B cell (primary cell): ENCODE measurements at regions not wholly inside any gene's neighbourhood (a gene's known extent, or its start where the extent isn't known, plus 50 kb on each side); places are given as distances from the start of the nearest gene placed in this dataset.

Experiments used
- EZH2 ChIP-seq: IDR thresholded peaks from 2 replicates; pipeline ENCODE4 v1.6.1; 2012; ENCODE audit warnings: borderline replicate concordance, low read depth, mild to moderate bottlenecking, moderate library complexity, low read length; ENCODE audit not compliant: insufficient read depth, poor library complexity, severe bottlenecking
- TF ChIP-seq, protein P1 (sequence below): fragments of 200-600 bp; IDR thresholded peaks from one replicate; pipeline ENCODE4 v1.8.0; 2022; ENCODE audit warnings: antibody characterized with exemption, mild to moderate bottlenecking

DNA sequence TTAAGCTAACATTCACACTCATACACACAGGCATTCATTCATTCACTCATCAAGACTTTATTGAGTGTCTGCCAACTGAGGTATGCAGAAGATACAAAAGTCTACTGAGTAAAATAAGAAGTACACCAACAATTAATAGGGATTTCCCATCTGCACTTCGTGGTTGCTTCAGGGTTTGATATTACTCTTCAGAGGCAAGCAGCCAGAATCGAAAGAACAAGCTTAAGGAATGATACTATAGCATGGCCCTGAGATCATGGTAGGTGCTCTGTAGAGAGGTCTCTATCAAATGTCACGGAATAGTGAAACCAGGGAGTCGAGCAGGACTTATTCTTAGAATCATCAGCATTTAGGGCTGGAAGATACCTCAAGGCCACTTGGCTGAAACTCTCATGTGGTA lies 135.4 kb downstream of the NRN1 start:
- TF ChIP-seq, protein P1, sequence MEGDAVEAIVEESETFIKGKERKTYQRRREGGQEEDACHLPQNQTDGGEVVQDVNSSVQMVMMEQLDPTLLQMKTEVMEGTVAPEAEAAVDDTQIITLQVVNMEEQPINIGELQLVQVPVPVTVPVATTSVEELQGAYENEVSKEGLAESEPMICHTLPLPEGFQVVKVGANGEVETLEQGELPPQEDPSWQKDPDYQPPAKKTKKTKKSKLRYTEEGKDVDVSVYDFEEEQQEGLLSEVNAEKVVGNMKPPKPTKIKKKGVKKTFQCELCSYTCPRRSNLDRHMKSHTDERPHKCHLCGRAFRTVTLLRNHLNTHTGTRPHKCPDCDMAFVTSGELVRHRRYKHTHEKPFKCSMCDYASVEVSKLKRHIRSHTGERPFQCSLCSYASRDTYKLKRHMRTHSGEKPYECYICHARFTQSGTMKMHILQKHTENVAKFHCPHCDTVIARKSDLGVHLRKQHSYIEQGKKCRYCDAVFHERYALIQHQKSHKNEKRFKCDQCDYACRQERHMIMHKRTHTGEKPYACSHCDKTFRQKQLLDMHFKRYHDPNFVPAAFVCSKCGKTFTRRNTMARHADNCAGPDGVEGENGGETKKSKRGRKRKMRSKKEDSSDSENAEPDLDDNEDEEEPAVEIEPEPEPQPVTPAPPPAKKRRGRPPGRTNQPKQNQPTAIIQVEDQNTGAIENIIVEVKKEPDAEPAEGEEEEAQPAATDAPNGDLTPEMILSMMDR = no peak
- TF ChIP-seq EZH2 = no peak
